HepG2 (cell line): ENCODE measurements at regions not wholly inside any gene's neighbourhood (a gene's known extent, or its start where the extent isn't known, plus 50 kb on each side); places are given as distances from the start of the nearest gene placed in this dataset.

ENCODE experiments used
- ATAC-seq: fragments of 200-7000 bp; cut with Tn5 transposase; 3 replicates; pipeline ENCODE4 v1.9.1; 2020; ENCODE audit warnings: mild to moderate bottlenecking, moderate library complexity
- BruUV-seq: library from RNA; stranded (reverse); fragments of 400-500 nt; replicated peaks from 2 replicates; lab custom pipeline; 2021; lab: Mats Ljungman, UMichigan
- CTCF ChIA-PET: fragments of 300-600 bp; formaldehyde crosslinking; extraction: SDS; loops from one replicate; lab custom pipeline; 2021; ENCODE audit warnings: low total read pairs, inconsistent platforms, low intra/inter-chr PET ratio; lab: Yijun Ruan, JAX
- POLR2A ChIA-PET: fragments of 350-600 bp; sonication (Branson Sonifier 250); formaldehyde crosslinking; loops from one replicate; lab custom pipeline; 2020; ENCODE audit warnings: antibody characterized with exemption, inconsistent platforms; lab: Yijun Ruan, JAX
- DNase-seq: peaks from one replicate; pipeline ENCODE4 v3.0.0-alpha.2; 2015; ENCODE audit warnings: low spot score
- FAIRE-seq: peaks from 3 replicates; lab custom pipeline; 2011; peaks lifted over from hg19 to GRCh38; lab: Jason Lieb, UNC
- H2AFZ ChIP-seq: one replicate; pipeline ENCODE4 v1.6.1; 2011; ENCODE audit warnings: low read length, inconsistent platforms
- H3K27ac ChIP-seq: fragments of 300-600 bp; 3 replicates; pipeline ENCODE4 v1.8.0; 2011; ENCODE audit warnings: mixed run types, mild to moderate bottlenecking, mixed read lengths, low read length, inconsistent platforms; ENCODE audit not compliant: insufficient read depth; ENCODE audit errors: extremely low read length
- H3K27me3 ChIP-seq, 2 experiments: fragments of 200-600 bp in 1 of 2; 2 replicates in 1 of 2; 3 replicates in 1 of 2; pipeline versions ENCODE4 v1.6.0 to v1.8.0; 2011; ENCODE audit warnings: low read length in 2 of 2, mild to moderate bottlenecking in 2 of 2, moderate library complexity in 2 of 2, inconsistent platforms in 1 of 2; ENCODE audit not compliant: insufficient read depth in 2 of 2, control insufficient read depth in 1 of 2
- H3K36me3 ChIP-seq, 2 experiments: fragments of 200-600 bp in 1 of 2; replicated peaks in 1 of 2; 2 replicates in 1 of 2; 3 replicates in 1 of 2; pipeline versions ENCODE4 v1.5.1 to v1.8.0; 2011; ENCODE audit warnings: low read length in 2 of 2, inconsistent platforms in 1 of 2; ENCODE audit not compliant: insufficient read depth in 2 of 2, control insufficient read depth in 1 of 2
- H3K4me1 ChIP-seq: 2 replicates; pipeline ENCODE4 v1.5.1; 2012; ENCODE audit warnings: low read length, inconsistent platforms; ENCODE audit not compliant: insufficient read depth
- H3K4me2 ChIP-seq: 2 replicates; pipeline ENCODE4 v1.6.0; 2011; ENCODE audit warnings: low read depth, low read length, inconsistent platforms
- H3K4me3 ChIP-seq, 3 experiments: fragments of 200-600 bp in 1 of 3; sonication (generic), shearing (Covaris generic) in 1 of 3; replicated peaks in 1 of 3; 2 replicates each; pipeline ENCODE4 v1.5.1; 2011 to 2016; ENCODE audit warnings: low read length in 3 of 3, inconsistent platforms in 2 of 3, low read depth in 2 of 3, mild to moderate bottlenecking in 2 of 3, control low read depth in 1 of 3, mixed read lengths in 1 of 3; ENCODE audit not compliant: insufficient read depth in 1 of 3
- H3K79me2 ChIP-seq: one replicate; pipeline ENCODE4 v1.6.1; 2011; ENCODE audit warnings: low read length, inconsistent platforms; ENCODE audit not compliant: insufficient read depth
- H3K9ac ChIP-seq: 2 replicates; pipeline ENCODE4 v1.6.0; 2011; ENCODE audit warnings: mild to moderate bottlenecking, low read depth, low read length, inconsistent platforms; ENCODE audit not compliant: insufficient read depth
- H3K9me3 ChIP-seq: 2 replicates; pipeline ENCODE4 v1.5.1; 2012; ENCODE audit warnings: mild to moderate bottlenecking, low read length
- H4K20me1 ChIP-seq: 2 replicates; pipeline ENCODE4 v1.6.0; 2011; ENCODE audit warnings: inconsistent platforms, mild to moderate bottlenecking, low read length, moderate library complexity; ENCODE audit not compliant: insufficient read depth
- ATF7 ChIP-seq, 2 experiments: fragments of 450-650 bp in 1 of 2; sonication (generic) in 1 of 2; formaldehyde crosslinking in 1 of 2; IDR thresholded peaks; 2 replicates each; pipeline versions ENCODE4 v1.4.0 to v1.6.1; 2016 to 2020; ENCODE audit warnings: antibody characterized with exemption in 1 of 2, mild to moderate bottlenecking in 1 of 2, missing genetic modification reagents in 1 of 2
- CERS6 ChIP-seq: sonication (generic); formaldehyde crosslinking; IDR thresholded peaks from 2 replicates; pipeline ENCODE4 v1.5.0; 2020; ENCODE audit warnings: missing genetic modification reagents
- GMEB1 ChIP-seq: sonication (generic); formaldehyde crosslinking; IDR thresholded peaks from 2 replicates; pipeline ENCODE4 v1.5.1; 2020; ENCODE audit warnings: missing genetic modification reagents, mild to moderate bottlenecking, borderline replicate concordance
- ZBTB3 ChIP-seq: sonication (generic); formaldehyde crosslinking; IDR thresholded peaks from 2 replicates; pipeline ENCODE4 v1.4.0; 2020; ENCODE audit warnings: low read depth, mild to moderate bottlenecking, moderate library complexity, missing genetic modification reagents, borderline replicate concordance
- ZBTB44 ChIP-seq: sonication (generic); formaldehyde crosslinking; IDR thresholded peaks from 2 replicates; pipeline ENCODE4 v1.4.0; 2020; ENCODE audit warnings: missing genetic modification reagents
- ZNF83 ChIP-seq: sonication (generic); formaldehyde crosslinking; IDR thresholded peaks from 2 replicates; pipeline ENCODE4 v1.4.0; 2020; ENCODE audit warnings: missing genetic modification reagents, mild to moderate bottlenecking, borderline replicate concordance
- in situ Hi-C: cut with HindIII; loops from 2 replicates; pipeline ENCODE4 v1.10.0; 2017; ENCODE audit warnings: low pct_unique_long_range_greater_than_20kb; ENCODE audit not compliant: extremely low pct_ligation_motif_present
- intact Hi-C: fragments of 100-400 bp; cut with micrococcal nuclease; formaldehyde crosslinking; loops from one replicate; pipeline ENCODE4 v1.10.0; 2022; ENCODE audit not compliant: unreplicated experiment

- TF ChIP-seq GMEB1 (no peak), ZNF83 (no peak), ZBTB3 (CRISPR knock-in tag) (no peak), ZBTB44 (CRISPR knock-in tag) (no peak)
Observed at GRCh38 chr3:113111011-113111707, 100.2 kb upstream of the BOC start (continued).

- Histone ChIP-seq H3K4me1 (no peaks in the 10 kb centered on the region), H3K4me3 (no peak overlapping the region), H4K20me1 (no peaks in the 10 kb centered on the region), H2AFZ (no peak overlapping the region), H3K36me3 (no peaks in the 10 kb centered on the region), H3K27ac (no peak overlapping the region), H3K9ac (no peak overlapping the region), H3K27me3 (no peaks in the 10 kb centered on the region)
- FAIRE-seq, result no peak
- ChIA-PET POLR2A (no interaction called here), CTCF (no interaction called here)
- no peak for DNase-seq
- in situ Hi-C loops, result no loop called here
- TF ChIP-seq ATF7 (IDR thresholded peaks at IDR 0.05) (0 out of 2 replicates have a peak, but pooled peaks have one; percentile 52), ATF7 (CRISPR knock-in tag; IDR thresholded peaks at IDR 0.05) (no peak), CERS6 (no peak)
- TF ChIP-seq, all 625 proteins: peak for 1
- no TSS peak for BruUV-seq
- no peak for ATAC-seq
- Histone ChIP-seq H3K9me3 (no peaks in the 10 kb centered on the region), H3K4me2 (no peak overlapping the region), H3K79me2 (no peaks in the 10 kb centered on the region)
- intact Hi-C loops, result no loop called here
Observed at GRCh38 chr3:113113361-113113760, 98.0 kb upstream of the BOC start.
